ENCODE measurements at regions not wholly inside any gene's neighbourhood (a gene's known extent, or its start where the extent isn't known, plus 50 kb on each side); places are given as distances from the start of the nearest gene placed in this dataset.
"Not testable (repeated sequence)": the region's sequence is repeated elsewhere in the genome, so short reads cannot be mapped to it uniquely, and the experiment has no call there.

- DNase-seq, result no peak
Measured at GRCh38 chr10:3964516-3964915, 179.5 kb upstream of the KLF6 start.

- no peak for DNase-seq
Measured at GRCh38 chr10:3963191-3963673, 178.2 kb upstream of the KLF6 start.

DNA sequence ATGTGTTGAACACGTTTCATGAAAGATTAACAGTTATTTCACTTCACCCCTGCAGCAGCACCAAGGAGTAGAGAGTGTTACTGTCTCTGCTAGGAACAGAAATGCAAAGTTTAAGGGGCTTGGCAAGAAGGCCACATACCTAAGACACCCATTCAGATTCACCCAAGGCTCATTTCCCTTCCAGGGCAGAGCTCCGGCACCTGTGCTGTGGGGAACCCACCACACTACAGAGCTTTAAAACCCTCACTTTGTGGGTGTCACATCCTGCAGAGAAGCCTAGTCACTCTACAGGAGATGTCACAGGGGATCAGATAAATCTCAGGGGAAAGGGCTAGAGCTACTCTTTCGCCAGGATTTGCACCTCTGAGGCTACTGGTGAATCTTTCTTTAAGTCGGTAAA is 176.1 kb upstream of the KLF6 start:
- peak; percentile 32 for DNase-seq

DNA sequence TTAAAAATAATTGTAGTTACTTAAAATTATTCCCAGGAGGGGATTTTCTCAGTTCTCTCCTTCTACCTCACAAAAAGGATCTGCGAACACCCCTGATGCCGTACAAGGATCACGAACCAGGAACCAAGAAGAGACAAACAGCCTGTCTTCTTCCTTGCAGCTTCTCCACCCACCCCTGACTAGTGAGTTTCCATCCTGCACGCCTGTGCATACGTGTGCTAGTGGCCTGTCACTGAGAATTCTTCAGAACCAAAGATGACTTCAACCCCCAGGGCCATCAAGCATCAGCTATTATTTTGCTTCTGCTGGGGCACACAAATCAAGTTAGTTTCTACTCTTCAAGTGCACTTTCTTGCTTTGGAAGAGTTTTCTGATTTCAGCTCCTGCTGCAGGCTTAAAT is 175.5 kb upstream of the KLF6 start:
- no peak for DNase-seq

- DNase-seq, result no peak
Measured at GRCh38 chr10:3959370-3960325, 174.6 kb upstream of the KLF6 start.

- no peak for DNase-seq
Measured at GRCh38 chr10:3958472-3958996, 173.5 kb upstream of the KLF6 start.

DNA sequence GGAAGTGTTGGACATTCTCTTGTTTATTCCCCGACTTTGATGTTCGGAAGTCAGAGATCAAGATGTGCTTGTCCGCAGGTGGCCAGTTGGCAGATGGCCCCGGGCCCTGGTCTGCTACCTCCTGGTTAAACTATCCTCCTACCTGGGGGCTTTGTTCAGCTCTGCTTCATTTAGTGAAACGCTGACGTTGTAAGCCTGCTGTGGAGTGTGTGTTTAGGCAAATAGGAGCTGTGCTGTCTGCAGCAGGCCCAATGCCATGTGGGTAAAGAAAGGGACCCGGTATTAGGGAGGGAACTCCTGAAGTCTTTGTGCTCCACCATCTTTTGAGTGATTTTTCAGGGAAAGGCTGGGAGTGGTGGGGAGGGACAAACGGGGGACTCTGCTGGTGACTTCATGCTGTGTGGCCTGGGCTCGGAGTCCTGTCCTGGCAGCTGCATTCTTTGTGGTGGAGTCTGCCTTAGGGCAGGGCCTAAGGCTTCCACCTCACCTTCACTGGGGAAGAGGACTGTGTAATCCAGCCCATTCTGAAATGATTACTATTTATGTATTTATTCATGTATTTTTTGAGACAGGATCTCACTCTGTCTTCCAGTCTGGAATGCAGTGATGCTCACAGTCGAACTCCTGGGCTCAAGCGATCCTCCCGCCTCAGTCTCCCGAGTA is 171.1 kb upstream of the KLF6 start:
- DNase-seq, result no peak

DNA sequence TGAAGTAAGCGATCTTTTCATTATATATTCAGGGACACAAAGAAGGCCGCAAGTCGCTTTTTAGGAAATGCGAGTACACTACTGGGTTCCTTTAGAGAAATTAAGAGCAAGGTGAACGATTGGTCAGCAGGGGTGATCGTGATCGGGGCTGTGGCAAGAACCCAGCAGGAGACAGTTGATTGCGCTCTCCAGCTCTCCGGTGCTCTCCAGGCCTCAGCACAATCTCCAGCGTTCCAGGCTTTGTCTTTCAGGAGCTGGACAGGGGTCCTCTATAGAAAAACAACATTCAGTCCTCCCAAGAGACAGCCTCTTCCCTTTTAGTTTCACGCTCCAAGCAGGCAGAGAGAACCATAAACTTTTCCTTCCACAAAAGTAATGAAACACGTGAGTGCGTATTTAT is 170.5 kb upstream of the KLF6 start:
- no peak for DNase-seq

GRCh38 chr10:3954615-3955014 is 169.6 kb upstream of the KLF6 start:
- no peak for DNase-seq

DNA sequence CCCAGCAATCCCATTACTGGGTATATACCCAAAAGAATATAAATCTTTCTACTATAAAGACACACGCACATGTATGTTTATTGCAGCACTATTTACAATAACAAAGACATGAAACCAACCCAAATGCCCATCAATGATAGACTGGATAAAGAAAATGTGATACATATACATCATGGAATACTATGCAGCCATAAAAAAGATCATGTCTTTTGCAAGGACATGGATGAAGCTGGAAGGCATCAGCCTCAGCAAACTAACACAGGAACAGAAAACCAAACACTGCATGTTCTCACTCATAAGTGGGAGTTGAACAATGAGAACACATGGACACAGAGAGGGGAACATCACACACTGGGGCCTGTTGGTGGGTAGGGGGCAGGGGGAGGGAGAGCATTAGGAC is 169.0 kb upstream of the KLF6 start:
- not testable (repeated sequence) for DNase-seq

DNA sequence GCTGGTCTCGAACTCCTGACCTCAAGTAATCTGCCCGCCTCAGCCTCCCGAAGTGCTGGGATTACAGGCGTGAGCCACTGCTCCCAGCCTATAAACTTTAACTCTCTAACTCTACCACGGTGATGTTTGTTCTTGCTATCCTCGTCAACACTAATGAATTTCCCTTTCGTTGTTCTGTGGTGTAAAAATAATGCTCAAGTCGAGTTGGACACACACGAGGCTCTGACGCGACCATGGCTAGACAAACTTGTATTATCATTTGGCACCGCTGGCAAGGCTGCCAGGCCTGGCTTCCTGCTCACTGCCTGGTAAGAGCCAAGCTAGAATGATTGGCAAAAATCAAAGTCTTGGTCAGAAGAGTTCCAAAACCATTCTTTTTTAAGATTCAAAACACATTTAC is 167.0 kb upstream of the KLF6 start:
- no peak for DNase-seq

GRCh38 chr10:3950676-3951275 is 165.8 kb upstream of the KLF6 start:
- no peak for DNase-seq

- no peak for DNase-seq
Measured at GRCh38 chr10:3949711-3950110, 164.7 kb upstream of the KLF6 start.

GRCh38 chr10:3948843-3949242 is 163.8 kb upstream of the KLF6 start:
- DNase-seq, result peak; percentile 77

DNA sequence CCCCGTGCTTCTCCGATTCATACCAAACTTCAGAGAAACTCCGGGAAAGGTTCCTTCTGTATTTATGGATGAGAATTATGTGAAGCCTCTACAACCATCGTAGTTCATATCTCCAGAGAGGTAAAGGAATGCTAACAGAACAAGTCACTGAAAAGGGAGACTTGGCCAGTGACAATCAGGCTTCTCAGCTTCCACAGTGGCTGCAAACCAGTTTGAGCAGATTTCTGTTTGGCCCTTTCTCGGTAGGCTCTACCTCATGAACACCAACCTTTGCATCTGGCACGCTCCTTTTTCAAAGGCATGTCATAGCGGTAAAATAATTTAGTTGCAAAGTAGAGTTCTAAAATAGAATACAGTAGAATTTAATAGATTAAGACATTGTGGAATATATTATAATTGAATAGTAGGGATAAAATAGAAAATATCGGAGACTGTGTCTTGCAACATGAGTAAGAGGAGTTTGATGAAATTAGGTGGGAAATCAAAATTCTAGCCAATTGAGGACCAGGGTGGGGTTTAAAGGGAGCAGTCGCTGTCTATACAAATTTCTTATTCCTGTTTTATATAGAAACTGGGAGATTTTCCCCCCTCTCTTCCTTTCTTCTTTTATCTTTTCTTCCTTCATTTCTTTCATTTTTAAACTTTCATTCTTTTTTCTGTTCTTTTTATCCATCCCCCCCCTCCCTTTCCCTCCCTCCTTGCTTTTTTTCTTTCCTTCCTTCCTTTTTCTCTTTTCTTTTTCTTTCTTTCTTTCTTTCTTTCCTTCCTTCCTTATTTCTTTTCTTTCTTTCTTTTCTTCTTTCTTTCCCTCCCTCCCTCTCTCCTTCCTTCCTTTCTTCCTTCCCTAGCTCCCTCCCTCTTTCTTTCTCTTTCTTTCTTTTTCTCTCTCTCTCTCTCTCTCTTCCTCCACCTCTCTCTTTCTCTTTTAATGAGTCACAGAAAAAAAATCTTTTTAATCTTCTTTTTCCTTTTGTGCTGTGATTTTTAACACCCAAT is 161.5 kb upstream of the KLF6 start:
- DNase-seq, result no peak

DNA sequence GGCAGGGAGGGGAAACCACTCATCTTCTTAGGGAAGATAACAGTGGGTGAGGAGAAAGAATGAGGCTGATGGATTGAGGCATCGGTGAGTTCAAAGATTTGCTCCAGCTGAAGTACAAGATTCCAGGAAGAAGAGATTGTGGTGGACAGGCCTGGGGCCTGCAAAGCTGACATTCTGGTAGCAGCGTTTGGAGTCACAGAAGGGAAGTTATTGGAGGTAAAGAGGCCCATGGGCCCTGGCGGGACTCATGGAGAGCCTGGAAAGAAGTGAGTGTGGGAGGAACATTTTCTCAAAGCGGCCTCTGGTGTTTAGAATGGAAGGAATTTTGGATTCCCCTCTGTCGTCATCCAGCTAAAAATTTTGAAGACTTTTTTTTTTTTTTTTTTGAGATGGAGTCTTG is 160.0 kb upstream of the KLF6 start:
- no peak for DNase-seq

- no peak for DNase-seq
Measured at GRCh38 chr10:3944591-3944990, 159.6 kb upstream of the KLF6 start.

- DNase-seq, result no peak
Measured at GRCh38 chr10:3943695-3944257, 158.8 kb upstream of the KLF6 start.

GRCh38 chr10:3942937-3943489 is 158.0 kb upstream of the KLF6 start:
- DNase-seq, result no peak

- no peak for DNase-seq
Measured at GRCh38 chr10:3941676-3942075, 156.7 kb upstream of the KLF6 start.

DNA sequence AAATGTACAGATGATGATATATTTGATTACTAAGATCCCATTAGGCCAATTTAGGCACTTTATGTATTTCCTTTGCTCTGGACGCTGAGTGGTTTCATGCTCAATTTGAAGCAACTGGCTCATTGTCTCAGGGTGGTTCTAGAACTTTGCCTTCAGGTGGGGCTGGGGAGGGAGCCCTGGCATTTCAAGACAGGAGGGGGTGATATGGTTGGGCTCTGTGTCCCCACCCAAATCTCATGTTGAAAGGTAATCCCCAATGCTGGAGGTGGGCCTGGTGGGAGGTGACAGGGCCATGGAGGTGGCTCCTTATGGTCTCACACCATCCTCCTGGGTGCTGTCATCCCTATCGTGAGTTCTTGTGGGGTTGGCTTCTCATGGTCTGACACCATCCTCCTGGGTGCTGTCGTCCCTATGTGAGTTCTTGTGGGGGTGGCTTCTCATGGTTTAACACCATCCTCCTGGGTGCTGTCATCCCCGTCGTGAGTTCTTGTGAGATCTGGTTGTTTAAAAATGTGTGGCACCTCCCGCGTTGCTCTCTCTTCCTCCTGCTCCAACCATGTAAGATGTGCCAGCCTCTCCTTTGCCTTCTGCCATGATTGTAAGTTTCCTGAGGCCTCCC is 151.5 kb upstream of the KLF6 start:
- no peak for DNase-seq

Measured in stimulated activated CD4-positive, alpha-beta T cell treated with anti-CD3 and anti-CD28 coated beads, Interleukin-15, amount 100 ng/mL, for 24 hours (primary cell).